HG02884 (cell line): ENCODE measurements at regions not wholly inside any gene's neighbourhood (a gene's known extent, or its start where the extent isn't known, plus 50 kb on each side); places are given as distances from the start of the nearest gene placed in this dataset.

Experiments
- ATAC-seq: cut with Tn5 transposase; IDR thresholded peaks from one replicate; pipeline ENCODE4 v1.9.1; 2021; ENCODE audit warnings: mild to moderate bottlenecking, moderate library complexity; ENCODE audit not compliant: unreplicated experiment

GRCh38 chr20:24761220-24762065 is 187.6 kb upstream of the CST7 start:
- no peak for ATAC-seq

GRCh38 chr20:24762371-24762770 is 186.7 kb upstream of the CST7 start:
- no peak for ATAC-seq

- no peak for ATAC-seq
Observed at GRCh38 chr20:24762791-24763350, 186.2 kb upstream of the CST7 start.

GRCh38 chr20:24763386-24764026 is 185.6 kb upstream of the CST7 start:
- no peak for ATAC-seq

DNA sequence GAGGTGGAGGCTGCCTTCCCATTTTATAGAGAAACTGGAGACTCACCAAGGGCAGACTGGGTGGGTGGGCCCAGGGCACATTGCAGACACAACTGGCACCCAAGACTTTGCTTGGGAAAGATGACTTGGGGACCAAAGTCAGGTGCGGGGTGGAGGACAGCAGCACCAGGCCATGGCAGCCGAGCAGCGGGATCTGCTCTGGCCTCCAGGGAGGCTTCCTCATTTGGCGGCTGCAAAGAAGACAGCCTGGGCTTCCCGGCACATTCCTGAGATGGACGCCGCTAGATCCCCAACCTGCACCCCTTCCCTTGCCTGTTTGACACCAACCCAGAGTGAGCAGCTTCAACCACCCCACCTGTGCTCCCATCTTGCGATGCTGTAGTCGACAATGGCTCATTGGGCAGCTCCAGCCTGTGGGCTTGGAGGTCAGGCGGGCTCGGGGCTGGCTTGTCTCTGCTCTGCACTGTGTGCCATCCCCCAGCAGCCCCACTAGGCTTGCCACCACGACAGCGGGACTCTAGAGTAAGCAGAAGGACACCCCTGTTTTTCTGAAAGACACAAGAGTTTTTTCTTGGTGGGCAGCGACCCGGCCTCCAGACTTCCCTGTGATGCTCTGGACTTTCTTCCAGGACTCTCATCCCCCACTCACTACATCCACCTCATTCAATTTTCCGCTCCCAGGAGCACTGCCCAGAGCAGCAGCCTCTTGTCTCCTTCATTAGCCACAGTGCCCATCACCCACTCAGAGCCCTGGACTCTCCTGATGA is 184.9 kb upstream of the CST7 start:
- no peak for ATAC-seq

DNA sequence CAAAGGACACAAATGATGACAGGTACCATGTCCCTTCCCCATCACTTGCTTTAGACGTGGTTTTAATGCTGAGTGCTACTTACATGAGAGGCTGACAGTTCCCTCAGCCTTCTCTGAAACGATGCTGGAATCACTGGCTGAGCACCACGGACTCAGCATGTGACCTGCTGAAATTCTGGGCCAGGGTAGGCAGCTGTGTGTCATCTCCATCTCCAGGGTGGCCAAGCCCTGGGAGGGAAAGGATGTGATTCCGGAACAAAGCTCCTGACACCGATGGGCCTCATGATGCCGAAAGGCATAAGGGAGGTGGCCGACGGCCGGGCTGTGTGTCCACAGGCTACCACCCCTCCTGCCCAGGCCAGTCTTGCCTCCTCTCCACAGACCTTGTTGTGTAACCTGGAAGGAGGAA is 184.3 kb upstream of the CST7 start:
- ATAC-seq, result no peak

DNA sequence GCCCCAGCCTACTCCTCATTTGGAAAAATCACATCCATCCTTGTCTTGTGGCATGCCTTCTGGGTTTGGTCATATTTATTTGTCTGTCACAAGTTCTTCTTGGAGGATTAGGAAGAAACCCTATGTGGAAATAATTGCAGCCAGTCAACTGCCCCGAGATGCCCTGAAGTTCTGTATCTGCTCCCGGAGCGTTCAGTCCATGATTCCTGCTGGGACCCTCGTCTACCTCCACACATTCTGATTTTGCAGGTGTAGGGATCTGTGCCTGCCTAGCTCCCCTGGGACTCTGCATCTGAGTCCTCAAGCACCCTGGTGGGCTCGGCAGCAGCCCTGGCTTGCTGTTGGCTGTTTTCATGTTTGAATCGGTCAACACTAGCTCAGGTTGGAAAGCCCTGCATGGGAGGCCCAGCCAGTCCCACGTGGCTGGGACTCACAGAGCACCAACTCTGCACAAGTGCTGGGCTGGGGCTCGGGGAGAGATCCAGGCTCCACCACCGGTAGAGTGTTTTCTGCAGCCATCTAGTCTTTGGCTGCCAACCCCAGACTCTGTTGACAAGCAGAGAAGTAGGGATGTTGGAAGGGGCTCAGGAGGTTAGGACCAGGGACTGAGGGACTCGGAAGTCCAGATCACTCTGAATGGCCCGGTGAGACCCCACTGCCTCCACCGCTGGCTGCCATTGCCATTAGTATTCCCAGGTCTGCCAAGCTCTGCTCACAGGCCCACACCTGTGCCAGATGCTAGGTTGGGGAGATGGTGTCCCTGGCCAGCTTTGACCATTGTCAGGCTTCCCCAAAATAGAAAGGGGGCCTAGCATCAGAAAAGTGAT is 183.5 kb upstream of the CST7 start:
- ATAC-seq, result no peak

DNA sequence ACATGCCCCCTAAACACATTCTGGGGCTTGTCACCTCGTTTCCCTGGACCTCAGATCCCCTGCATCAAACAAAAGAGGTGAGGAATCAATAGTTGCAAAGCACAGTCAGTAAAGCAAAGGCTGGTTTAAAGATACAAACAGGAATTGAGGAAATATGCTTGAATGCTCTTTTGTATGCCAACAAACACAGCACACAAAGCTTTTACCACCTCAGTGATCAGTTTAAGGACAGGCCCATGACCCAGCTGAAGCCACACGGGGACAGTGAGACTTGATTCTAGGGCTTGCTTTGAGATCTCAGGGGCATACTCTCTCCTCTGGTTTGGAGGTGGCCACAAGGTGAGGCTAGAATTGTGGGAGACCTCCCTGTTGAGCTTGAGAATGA is 182.9 kb upstream of the CST7 start:
- ATAC-seq, result no peak

DNA sequence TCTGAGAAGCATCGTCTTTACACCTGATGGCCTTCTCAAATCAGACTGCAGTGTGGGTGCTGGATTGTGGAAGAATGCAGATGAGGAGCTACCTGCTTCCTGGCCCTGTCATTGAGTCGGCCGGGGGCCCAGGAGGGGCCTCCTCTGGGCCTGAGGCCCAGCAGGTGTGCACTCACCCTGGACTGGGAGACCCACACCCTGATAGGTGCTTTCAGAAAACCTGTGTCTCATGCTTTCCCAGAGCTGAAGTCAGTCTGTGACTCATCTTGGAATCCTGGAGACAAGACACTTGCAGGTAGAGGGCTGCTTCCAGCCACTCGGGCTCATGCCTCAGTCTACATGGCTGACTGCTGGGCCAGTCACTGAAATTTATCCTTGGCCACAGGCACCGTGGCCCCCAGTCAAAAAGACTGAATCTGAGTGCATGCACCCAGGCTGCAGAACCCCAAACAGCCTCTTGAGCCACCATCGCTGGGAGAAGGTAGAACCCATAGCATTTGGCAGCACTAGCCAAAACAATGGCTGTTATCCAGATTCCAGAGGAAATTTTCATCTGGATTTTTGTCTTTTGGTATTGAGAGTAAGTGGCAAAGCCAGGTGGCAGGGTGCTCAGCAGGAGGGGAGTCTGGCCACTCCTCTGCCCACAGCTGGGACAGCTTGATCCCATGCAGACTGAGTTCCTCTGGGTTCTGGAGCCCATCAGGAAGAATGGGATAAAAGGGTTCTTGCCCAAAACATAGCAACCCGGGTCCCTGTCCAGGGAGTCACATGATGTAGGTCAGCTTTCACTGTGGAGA is 182.0 kb upstream of the CST7 start:
- no peak for ATAC-seq

DNA sequence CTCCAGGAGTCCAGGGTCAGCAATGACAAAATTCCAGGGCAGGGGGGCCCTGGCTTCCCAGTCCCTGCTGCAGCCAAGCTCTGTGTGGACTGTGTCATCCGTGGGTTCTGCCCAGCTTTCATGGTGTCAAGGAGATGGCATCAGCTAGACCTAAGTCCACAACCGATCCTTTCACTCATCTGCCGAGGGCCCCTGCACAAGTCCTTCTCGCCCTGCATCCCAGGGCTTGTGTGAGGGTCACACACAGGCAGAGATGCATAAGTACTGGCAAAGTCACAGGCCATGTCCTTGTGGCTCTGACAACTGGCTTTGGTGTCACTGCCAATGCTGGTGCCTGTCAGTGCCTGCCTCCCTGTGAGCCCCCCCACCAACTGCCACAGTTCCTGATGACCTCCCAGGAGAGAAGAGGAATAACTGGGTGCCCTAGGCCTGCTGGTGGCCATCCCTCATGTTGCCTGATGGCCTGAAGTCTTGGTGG is 181.4 kb upstream of the CST7 start:
- no peak for ATAC-seq

- no peak for ATAC-seq
Observed at GRCh38 chr20:24768201-24768636, 180.8 kb upstream of the CST7 start.

DNA sequence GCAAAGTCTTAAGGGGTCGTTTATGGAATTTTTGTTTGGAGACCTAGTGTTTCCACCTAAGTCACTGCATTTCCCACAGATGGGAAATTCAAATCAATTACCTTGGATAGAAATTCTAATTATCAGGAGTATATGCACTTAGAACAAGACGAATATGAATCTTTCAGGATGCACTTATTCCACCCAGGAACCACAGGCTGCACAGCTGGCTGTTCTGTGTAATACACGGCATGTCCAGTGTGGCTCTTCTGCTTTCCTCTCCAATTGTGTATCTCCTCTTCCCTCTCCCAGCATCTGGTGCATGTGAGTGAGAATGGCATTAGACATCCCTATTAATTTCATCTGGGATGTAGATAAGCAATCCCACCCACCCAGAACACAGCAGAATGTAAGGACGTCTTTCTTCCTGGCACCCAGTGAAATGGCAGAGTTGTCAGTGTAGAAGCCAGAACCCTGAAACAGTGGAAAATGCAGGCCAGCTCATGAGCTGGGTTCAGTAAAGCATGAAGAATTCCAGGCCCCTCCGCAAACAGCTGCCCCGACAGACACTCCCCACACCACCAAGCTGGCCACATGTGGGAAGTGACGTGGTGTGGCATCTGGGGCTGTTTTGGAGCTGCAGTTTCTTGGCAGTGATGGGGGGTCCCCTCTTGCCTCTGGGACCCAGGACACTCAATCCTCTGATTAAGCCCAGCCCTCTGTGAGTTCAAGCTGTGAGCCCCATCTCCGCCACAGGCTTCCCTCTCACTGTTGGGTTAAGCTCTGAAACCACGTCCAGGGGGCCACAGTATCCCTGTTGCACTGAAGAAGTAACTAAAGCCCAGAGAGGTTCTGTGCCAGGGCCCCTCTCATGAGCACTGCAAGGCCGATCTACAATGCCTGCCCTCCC is 180.1 kb upstream of the CST7 start:
- no peak for ATAC-seq

- no peak for ATAC-seq
Observed at GRCh38 chr20:24769878-24770627, 179.0 kb upstream of the CST7 start.

GRCh38 chr20:24770628-24771541 is 178.2 kb upstream of the CST7 start:
- no peak for ATAC-seq

- no peak for ATAC-seq
Observed at GRCh38 chr20:24771542-24772061, 177.5 kb upstream of the CST7 start.

DNA sequence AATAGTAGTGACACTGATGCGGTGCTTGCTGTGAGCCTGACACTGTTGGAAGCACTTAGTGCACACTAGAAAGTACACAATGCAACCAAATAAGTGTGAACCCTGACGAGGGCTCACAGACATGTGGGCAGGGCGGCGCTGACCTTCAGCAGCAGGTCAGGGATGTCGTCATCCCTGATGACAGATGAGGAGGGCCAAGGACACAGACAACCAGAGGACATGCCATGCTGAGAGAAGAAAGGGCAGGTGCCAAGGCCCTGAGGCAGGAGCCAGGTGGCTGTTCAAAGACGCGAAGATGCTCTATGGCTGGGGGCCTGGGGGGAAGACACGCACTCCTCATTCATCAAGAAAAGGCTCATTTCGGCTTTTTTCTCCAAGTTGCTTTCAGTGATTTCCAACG is 176.4 kb upstream of the CST7 start:
- no peak for ATAC-seq

DNA sequence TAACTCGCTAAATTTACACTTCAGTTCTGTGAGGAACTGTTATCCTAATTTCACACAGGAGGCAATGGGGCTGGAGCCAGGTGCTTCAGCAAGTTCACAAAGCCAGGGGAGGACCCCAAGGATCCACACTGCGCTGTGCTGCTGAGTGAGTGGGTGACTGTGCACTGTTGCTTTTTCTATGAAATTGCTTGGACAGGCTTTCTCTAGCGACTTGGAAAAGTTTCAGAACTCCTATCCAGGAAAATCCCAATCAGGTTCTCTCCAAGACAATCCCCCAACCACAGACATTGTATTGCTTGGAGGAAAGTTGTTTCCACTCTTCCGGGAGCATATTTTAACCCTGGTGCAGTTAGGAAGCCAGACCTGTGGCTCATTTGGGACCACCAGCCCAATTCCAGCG is 175.9 kb upstream of the CST7 start:
- no peak for ATAC-seq
